Adrenal gland (tissue), 9 donors: ENCODE measurements at regions not wholly inside any gene's neighbourhood (a gene's known extent, or its start where the extent isn't known, plus 50 kb on each side); places are given as distances from the start of the nearest gene placed in this dataset.

Experiments
- DNase-seq, 7 donors: peaks; one replicate each; pipeline ENCODE4 v3.0.0-alpha.2; 2019 to 2020
- H3K27ac ChIP-seq, 5 donors: fragments of 200-600 bp; sonication (generic) in 4 of 5; 1 replicate in 3 of 5; 2 replicates in 2 of 5; pipeline versions ENCODE4 v1.5.1 to v1.8.0; 2016 to 2020; ENCODE audit warnings: mild to moderate bottlenecking in 1 of 5
- H3K27me3 ChIP-seq: fragments of 200-600 bp; 2 replicates; pipeline ENCODE4 v1.8.0; 2021
- H3K36me3 ChIP-seq, 2 donors: fragments of 200-600 bp; replicated peaks in 1 of 2; 1 replicate in 1 of 2; 2 replicates in 1 of 2; pipeline versions ENCODE4 v1.5.1 to v1.8.0; 2018 to 2022
- H3K4me1 ChIP-seq, 2 donors: fragments of 200-600 bp; replicated peaks in 1 of 2; 1 replicate in 1 of 2; 2 replicates in 1 of 2; pipeline versions ENCODE4 v1.5.1 to v1.8.0; 2018 to 2021
- H3K4me3 ChIP-seq, 4 donors: fragments of 200-600 bp; sonication (generic) in 3 of 4; one replicate each; pipeline ENCODE4 v1.5.1; 2016 to 2018
- H3K9me3 ChIP-seq, 3 donors: fragments of 200-600 bp; sonication (generic) in 1 of 3; replicated peaks in 1 of 3; 1 replicate in 2 of 3; 2 replicates in 1 of 3; pipeline versions ENCODE4 v1.5.1 to v1.8.0; 2016 to 2021
- POLR2A ChIP-seq, 2 donors: fragments of 450-650 bp; IDR thresholded peaks; one replicate each; pipeline ENCODE4 v1.6.1; 2017; ENCODE audit warnings: antibody characterized with exemption in 2 of 2, mild to moderate bottlenecking in 2 of 2, moderate library complexity in 1 of 2
- WGBS, 4 donors: extraction: QIAGEN DNeasy Blood & Tissue Kit in 2 of 4; methylation state at CpG; one replicate each; pipeline versions ENCODE4 v1.1.5 to v1.1.7; 2013 to 2017; 5-methylcytosine and 5-hydroxymethylcytosine counted together
- intact Hi-C, 2 donors: fragments of 100-400 bp; cut with DNase I; formaldehyde crosslinking; loops; one replicate each; pipeline versions ENCODE4 v1.14.1 to v1.15.0; 2022 to 2023
- TF ChIP-seq, protein P1 (sequence below), 6 experiments: fragments of 450-650 bp in 4 of 6; fragments of 200-600 bp in 2 of 6; sonication (generic) in 1 of 6; IDR thresholded peaks; 1 replicate in 5 of 6; 2 replicates in 1 of 6; pipeline versions ENCODE4 v1.5.1 to v1.8.0; 2016 to 2021; ENCODE audit warnings: antibody characterized with exemption in 6 of 6, mild to moderate bottlenecking in 2 of 6, moderate library complexity in 1 of 6
- donor health status: healthy with polysubstance abuse.
- donor health status: Bipolar disorder and iron deficiency.
- donor health status: DM: yes; HTN: yes; CAD: no.
- donor health status: DM: no; HTN: no; CAD: no.
- donor health status: DM: no; HTN: no; CAD: no.

DNA sequence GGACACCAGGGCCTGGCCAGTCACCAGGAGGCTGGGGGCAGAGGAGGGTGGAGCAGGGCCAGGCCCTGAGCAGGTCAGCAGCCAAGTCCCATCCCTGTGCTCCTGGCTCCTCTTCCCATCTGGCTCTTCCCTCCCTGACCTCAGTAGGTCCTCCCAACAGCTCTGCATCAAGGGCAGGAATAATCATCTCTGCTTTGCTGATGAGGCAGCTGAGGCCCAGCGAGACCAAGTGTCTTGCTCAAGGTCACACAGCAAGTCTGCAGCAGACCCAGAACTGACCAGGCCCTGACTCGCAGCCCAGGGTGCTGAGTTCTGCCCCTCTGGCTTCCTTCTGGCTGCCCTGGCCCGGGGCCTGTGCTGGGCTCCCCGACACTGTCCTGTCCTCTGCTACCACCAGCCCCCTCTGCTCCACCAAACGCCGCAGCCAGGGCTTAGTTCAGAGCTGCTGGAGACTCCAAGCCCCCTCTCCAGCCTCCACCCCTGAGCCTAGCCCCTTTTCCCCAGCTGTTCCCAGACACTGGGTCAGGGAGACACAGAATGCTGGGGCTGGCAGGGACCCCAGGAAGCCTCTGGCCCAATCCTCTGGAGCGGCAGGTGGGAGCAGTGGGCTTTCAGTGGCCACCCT is 224.9 kb downstream of the PTPRU start:
- Histone ChIP-seq H3K27ac (no peak overlapping the region), H3K9me3 (no peaks in the 10 kb centered on the region), H3K36me3 (no peaks in the 10 kb centered on the region), H3K4me3 (no peak overlapping the region), H3K27me3 (no peaks in the 10 kb centered on the region), H3K4me1 (no peaks in the 10 kb centered on the region)
- no peak for DNase-seq
- TF ChIP-seq POLR2A (IDR thresholded peaks at IDR 0.05), result no peak
- TF ChIP-seq, protein P1, sequence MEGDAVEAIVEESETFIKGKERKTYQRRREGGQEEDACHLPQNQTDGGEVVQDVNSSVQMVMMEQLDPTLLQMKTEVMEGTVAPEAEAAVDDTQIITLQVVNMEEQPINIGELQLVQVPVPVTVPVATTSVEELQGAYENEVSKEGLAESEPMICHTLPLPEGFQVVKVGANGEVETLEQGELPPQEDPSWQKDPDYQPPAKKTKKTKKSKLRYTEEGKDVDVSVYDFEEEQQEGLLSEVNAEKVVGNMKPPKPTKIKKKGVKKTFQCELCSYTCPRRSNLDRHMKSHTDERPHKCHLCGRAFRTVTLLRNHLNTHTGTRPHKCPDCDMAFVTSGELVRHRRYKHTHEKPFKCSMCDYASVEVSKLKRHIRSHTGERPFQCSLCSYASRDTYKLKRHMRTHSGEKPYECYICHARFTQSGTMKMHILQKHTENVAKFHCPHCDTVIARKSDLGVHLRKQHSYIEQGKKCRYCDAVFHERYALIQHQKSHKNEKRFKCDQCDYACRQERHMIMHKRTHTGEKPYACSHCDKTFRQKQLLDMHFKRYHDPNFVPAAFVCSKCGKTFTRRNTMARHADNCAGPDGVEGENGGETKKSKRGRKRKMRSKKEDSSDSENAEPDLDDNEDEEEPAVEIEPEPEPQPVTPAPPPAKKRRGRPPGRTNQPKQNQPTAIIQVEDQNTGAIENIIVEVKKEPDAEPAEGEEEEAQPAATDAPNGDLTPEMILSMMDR (IDR thresholded peaks at IDR 0.05), result no peak
- WGBS, 4 donors, result 89 to 94% (median 93%) methylated on average over 3 to 7 of the region's 7 CpGs
- intact Hi-C loops, result no loop called here

DNA sequence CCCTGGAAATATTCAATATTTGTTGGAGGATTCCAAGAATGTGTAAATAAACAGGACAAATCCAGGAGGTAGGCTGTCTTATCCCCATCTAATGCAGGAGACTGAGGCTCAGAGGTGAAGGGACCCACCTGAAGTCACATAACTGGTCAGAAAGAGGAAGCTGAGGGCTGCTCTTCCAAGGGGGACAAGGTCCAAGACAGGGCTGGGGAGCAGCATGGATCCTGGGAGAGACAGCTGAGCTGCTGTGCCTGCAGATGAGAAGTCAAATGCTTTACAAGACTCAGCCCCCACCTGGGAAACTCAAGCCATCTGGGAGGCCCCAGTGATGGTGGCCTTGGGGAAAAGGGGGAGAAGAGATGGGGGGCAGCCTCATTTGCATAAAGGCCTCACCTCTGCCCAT is 224.4 kb downstream of the PTPRU start:
- Histone ChIP-seq H3K4me3 (no peak overlapping the region), H3K36me3 (no peaks in the 10 kb centered on the region), H3K9me3 (no peaks in the 10 kb centered on the region), H3K4me1 (no peaks in the 10 kb centered on the region), H3K27me3 (no peaks in the 10 kb centered on the region), H3K27ac (no peak overlapping the region)
- no peak for DNase-seq
- intact Hi-C loops, result no loop called here
- TF ChIP-seq, protein P1 (IDR thresholded peaks at IDR 0.05), result no peak
- TF ChIP-seq POLR2A (IDR thresholded peaks at IDR 0.05), result no peak

DNA sequence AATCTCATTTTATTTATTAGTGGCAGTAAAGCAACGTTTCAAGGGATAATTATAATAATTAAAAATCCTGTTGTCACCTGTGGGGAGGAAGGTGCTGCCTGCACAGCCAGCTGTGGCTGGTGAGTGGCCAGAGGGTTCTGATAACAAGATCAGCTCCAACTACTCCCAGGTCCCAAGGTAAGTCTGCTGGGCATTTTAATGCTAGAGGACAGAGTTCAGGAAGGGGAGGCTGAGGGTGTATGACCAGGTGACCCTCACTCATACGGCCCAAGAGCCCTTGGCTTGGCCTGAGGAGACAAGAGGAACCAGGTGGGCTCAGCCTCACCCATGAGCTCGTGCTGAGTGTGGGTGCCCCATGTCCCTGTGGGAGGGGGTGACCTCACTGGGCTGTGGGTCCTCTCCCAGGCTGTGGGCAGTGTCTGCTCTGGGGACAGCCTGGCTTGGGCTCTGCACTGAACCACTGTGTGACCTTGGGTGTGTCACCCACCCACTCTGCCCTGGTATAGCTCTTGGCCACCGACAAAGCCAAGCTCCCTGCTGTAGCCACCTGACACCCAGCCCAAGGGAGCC is 223.8 kb downstream of the PTPRU start:
- no peaks in the 10 kb centered on the region for H3K9me3 ChIP-seq
- no peaks in the 10 kb centered on the region for H3K36me3 ChIP-seq
- no peaks in the 10 kb centered on the region for H3K4me1 ChIP-seq
- H3K4me3 ChIP-seq, result no peak overlapping the region
- H3K27ac ChIP-seq, result no peak overlapping the region
- H3K27me3 ChIP-seq, result no peaks in the 10 kb centered on the region
- intact Hi-C loops, result no loop called here
- no peak for DNase-seq
- 49 to 59% (median 56%) methylated on average over 2 to 4 of the region's 4 CpGs for WGBS, 4 donors
- no peak for TF ChIP-seq POLR2A (IDR thresholded peaks at IDR 0.05)
- TF ChIP-seq, protein P1 (IDR thresholded peaks at IDR 0.05), result no peak

DNA sequence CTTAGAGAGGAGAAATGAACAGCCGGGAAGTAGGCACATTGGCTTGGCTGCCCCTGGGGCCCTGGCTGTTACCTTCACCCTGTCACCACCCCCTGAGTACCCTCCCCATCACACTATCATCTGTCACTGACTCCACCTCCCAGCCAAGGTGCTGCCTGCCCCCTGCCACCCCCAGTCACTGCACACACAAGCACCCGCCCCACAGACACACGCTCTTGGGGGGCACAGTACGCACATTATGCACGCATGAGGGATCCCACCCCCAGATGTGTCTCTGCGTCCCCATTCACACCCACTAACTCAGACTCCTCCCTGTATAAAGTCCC is 223.3 kb downstream of the PTPRU start:
- H3K27me3 ChIP-seq, result no peaks in the 10 kb centered on the region
- TF ChIP-seq POLR2A (IDR thresholded peaks at IDR 0.05), result no peak
- TF ChIP-seq, protein P1 (IDR thresholded peaks at IDR 0.05), result no peak
- no peak overlapping the region for H3K27ac ChIP-seq
- no peaks in the 10 kb centered on the region for H3K9me3 ChIP-seq
- no peak for DNase-seq
- intact Hi-C loops, result no loop called here
- WGBS, 4 donors, result 68 to 81% (median 72%) methylated on average over 6 of the region's 6 CpGs
- H3K36me3 ChIP-seq, result no peaks in the 10 kb centered on the region
- no peaks in the 10 kb centered on the region for H3K4me1 ChIP-seq
- no peak overlapping the region for H3K4me3 ChIP-seq
